T-helper 1 cell treated with Interleukin-12 subunit alpha and Interleukin-12 subunit beta and Interleukin-4 antibody, amounts not matched to agents 30 μg/mL and 1 μg/mL, for 36 hours (primary cell): ENCODE measurements at regions not wholly inside any gene's neighbourhood (a gene's known extent, or its start where the extent isn't known, plus 50 kb on each side); places are given as distances from the start of the nearest gene placed in this dataset.

ENCODE experiments used
- H3K27ac Mint-ChIP-seq: one replicate; pipeline ENCODE4 v1.8.0; 2021; ENCODE audit warnings: mild to moderate bottlenecking, mixed read lengths
- H3K27me3 Mint-ChIP-seq: one replicate; pipeline ENCODE4 v1.8.0; 2021; ENCODE audit warnings: low read depth, mixed read lengths
- H3K36me3 Mint-ChIP-seq: one replicate; pipeline ENCODE4 v1.8.0; 2021; ENCODE audit warnings: low read depth, mixed read lengths
- H3K4me1 Mint-ChIP-seq: one replicate; pipeline ENCODE4 v1.8.0; 2021; ENCODE audit warnings: low read depth, mixed read lengths
- H3K4me3 Mint-ChIP-seq: one replicate; pipeline ENCODE4 v1.8.0; 2021; ENCODE audit warnings: mild to moderate bottlenecking, moderate library complexity, mixed read lengths
- H3K9me3 Mint-ChIP-seq: one replicate; pipeline ENCODE4 v1.8.0; 2021; ENCODE audit warnings: mixed read lengths

DNA sequence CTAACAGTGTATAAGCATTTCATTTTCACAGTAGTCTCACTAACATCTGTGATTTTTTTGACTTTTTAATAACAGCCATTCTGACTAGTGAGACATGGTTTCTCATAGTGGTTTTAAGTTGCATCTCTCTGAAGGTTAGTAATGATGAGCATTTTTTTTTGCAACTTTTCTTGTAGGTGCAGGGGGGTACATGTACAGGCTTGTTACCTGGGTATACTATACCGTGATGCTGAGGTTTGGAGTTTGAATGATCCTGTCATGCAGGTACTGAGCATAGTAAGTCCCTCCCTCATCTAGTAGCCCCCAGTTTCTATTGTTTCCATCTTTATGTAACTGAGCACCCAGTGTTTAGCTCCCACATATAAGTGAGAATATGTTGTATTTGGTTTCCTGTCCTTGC lies 444.6 kb upstream of the DAB2 start:
- Mint-ChIP-seq H3K27ac (no peak overlapping the region), H3K9me3 (peaks cover 6% of the 10 kb centered on the region), H3K36me3 (no peaks in the 10 kb centered on the region), H3K27me3 (no peaks in the 10 kb centered on the region), H3K4me1 (no peaks in the 10 kb centered on the region), H3K4me3 (no peak overlapping the region)

DNA sequence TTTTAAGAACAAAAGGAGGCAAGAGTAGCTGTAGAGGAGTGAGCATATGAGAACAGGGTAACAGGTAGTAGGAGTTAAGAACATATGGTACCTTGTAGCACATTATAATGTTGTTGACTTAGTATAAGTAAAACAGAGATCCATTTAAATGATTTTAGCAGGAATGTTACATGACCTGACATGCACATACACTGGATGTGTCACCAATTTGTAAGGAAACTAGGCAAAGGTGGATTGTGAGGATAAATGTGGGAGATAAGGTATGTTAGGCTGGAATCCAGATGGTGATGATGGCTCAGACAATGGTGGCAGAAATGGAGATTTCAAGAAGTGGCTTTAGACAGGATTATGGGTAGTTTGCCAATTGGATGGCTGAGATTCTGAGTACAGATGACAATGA lies 443.1 kb upstream of the DAB2 start:
- H3K27me3 Mint-ChIP-seq, result no peaks in the 10 kb centered on the region
- peaks cover 6% of the 10 kb centered on the region for H3K9me3 Mint-ChIP-seq
- H3K4me1 Mint-ChIP-seq, result no peaks in the 10 kb centered on the region
- no peaks in the 10 kb centered on the region for H3K36me3 Mint-ChIP-seq
- H3K4me3 Mint-ChIP-seq, result no peak overlapping the region
- no peak overlapping the region for H3K27ac Mint-ChIP-seq

DNA sequence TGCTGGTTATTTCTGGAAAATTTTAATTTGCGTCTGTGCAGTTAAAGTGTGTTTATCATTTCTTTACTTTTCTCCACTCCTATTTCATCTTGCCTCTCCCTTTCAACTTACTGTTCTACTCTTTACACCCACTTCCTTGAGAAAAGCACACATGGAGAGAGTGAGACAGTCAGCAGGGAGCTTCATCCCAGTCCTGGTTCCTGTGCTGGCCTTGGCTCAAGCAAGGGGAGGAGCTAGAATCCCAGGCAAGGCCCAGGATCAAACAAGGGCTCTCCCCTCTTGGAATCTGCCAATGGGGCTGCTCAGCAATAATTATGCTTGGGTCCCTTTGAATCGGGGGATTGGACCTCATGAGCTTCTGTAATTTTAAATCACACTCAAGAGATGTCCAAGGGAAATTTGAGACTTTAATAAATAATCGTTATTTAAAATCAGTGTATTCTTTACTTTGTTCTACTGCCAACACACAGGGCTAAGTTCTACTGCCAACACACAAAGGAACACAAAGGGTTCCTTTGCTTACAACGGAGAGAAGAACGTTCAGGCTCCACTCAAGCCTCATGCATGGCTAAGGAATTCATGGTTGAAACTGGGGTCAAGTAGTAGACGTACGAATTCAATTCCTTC lies 439.3 kb upstream of the DAB2 start:
- H3K36me3 Mint-ChIP-seq, result no peaks in the 10 kb centered on the region
- H3K27ac Mint-ChIP-seq, result no peak overlapping the region
- H3K27me3 Mint-ChIP-seq, result no peaks in the 10 kb centered on the region
- H3K9me3 Mint-ChIP-seq, result no peaks in the 10 kb centered on the region
- no peak overlapping the region for H3K4me3 Mint-ChIP-seq
- no peaks in the 10 kb centered on the region for H3K4me1 Mint-ChIP-seq

DNA sequence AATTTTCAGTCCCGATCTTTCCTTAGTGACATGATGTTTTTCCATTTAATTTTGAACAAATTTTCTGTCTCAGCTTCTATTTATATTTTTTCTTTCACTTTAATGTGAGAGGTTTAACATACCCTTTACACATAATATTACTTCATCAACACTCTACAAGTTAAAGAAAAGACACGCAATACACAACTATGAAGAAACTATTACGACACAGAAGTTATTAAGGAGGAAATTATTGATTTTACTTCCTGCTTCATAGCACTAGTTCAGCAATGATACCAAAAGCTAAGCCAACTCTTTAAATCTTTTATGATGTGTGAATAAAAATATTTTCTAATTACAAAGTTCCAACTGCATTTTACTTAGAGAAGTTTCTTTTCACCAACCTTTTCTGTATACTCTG lies 432.3 kb upstream of the DAB2 start:
- no peaks in the 10 kb centered on the region for H3K36me3 Mint-ChIP-seq
- H3K4me3 Mint-ChIP-seq, result no peak overlapping the region
- H3K27me3 Mint-ChIP-seq, result no peaks in the 10 kb centered on the region
- no peak overlapping the region for H3K27ac Mint-ChIP-seq
- H3K9me3 Mint-ChIP-seq, result no peaks in the 10 kb centered on the region
- H3K4me1 Mint-ChIP-seq, result no peaks in the 10 kb centered on the region

DNA sequence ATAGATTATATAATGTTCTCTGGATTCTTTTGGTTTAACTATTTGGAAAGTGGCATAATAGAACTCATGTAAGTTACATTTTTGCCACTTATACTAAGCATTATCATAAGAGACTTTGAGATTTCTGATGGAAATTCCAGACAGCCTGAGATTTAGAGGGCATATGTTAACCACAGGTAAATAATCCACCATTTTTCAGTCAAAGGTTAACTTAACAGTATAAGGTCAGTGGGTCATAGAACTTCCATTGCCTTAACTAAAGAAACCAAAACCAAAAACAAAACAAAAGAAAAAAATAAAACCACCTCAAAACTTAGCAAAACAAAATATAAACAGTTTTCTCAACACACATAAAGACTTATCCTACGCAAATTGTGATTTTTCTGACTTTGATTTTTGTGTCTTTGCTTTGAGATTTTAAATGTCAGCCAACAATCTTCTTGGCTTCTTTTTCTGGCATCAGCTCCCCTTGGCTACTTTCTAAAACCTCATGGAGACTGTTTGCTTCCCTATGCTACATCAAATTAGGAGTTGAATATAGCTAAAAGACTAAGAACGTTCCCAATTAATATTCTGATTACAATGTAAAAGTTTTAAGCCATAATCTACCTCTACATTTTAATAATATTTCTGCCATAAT lies 430.1 kb upstream of the DAB2 start:
- Mint-ChIP-seq H3K27ac (no peak overlapping the region), H3K4me3 (no peak overlapping the region), H3K4me1 (no peaks in the 10 kb centered on the region), H3K9me3 (no peaks in the 10 kb centered on the region), H3K27me3 (no peaks in the 10 kb centered on the region), H3K36me3 (no peaks in the 10 kb centered on the region)

DNA sequence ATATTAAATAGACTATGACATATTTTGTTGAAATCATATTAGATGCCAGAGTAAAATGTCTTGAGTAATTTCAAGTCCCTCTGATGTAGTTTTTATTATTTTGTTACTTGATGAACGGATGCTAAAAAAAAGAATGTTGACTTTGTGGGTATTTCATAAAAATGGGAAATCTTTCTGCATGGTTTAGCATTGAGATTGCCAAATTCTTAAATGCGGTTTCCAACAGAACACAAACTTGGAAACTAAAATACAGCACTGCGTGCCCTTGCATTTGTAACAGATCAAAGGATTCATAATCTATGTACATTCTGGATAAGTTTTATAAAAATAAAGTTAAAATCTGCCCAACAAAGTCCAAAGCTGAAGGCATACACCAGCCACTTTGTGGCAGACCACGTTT lies 425.5 kb upstream of the DAB2 start:
- Mint-ChIP-seq H3K4me1 (no peaks in the 10 kb centered on the region), H3K9me3 (no peaks in the 10 kb centered on the region), H3K36me3 (no peaks in the 10 kb centered on the region), H3K27ac (no peak overlapping the region), H3K27me3 (no peaks in the 10 kb centered on the region), H3K4me3 (no peak overlapping the region)

DNA sequence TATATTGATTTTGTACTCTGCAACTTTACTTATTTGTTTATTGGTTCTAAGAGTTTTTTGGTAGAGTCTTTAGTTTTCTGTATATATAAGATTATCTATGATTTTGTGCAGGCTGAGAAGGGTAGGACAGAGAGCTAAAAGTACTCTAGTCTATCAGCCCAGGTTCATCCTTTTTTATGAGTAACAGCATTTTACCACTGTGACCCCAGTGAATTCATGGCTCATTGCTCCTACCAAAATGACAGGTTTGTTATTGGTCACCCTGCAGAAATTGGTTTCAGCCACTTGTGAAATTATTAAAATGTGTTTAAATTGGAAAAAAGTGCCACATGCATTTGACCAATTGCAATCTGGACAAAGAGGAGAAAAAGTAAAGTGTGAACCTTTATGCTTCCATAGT lies 421.4 kb upstream of the DAB2 start:
- H3K27me3 Mint-ChIP-seq, result no peaks in the 10 kb centered on the region
- H3K9me3 Mint-ChIP-seq, result no peaks in the 10 kb centered on the region
- H3K4me3 Mint-ChIP-seq, result no peak overlapping the region
- H3K36me3 Mint-ChIP-seq, result no peaks in the 10 kb centered on the region
- no peaks in the 10 kb centered on the region for H3K4me1 Mint-ChIP-seq
- no peak overlapping the region for H3K27ac Mint-ChIP-seq

DNA sequence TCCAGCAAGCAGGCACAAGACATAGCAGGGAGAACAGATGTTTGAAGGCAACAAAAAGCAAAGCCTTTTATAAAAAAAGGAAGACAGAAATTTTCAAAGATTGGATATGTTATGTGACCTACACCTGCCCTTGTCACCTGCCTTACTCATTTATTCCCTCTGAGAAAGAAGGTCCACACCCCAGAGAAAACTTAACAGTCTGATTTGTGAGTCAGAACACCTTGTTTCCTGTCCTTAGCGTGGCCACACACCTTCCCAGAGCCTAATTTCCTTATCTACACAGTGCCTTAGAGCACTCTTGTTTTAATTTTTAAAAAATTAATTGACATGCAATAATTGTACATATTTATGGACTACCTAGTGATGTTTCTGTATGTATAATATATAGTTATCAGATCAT lies 419.0 kb upstream of the DAB2 start:
- no peak overlapping the region for H3K4me3 Mint-ChIP-seq
- no peaks in the 10 kb centered on the region for H3K27me3 Mint-ChIP-seq
- no peaks in the 10 kb centered on the region for H3K36me3 Mint-ChIP-seq
- H3K4me1 Mint-ChIP-seq, result no peaks in the 10 kb centered on the region
- H3K9me3 Mint-ChIP-seq, result peaks cover 2% of the 10 kb centered on the region
- H3K27ac Mint-ChIP-seq, result no peak overlapping the region

DNA sequence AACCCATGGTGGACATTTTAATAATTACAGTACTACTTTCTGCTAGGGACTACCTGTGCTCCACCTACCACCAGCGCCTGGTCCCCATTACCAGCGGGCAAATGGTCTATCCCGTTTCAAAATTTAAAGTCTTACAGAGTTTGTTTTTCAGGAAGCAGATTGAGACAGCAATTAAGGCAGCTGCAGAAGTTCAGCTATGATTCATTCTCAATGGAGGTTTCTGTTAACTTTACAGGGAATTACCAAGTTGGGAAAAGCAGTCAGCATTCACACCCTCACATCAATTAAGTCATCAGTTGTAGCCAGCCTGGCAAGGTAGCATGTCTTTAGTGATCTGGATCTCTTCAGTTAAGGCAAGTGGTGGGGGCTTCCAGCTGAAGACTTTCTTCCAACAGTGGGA lies 410.6 kb upstream of the DAB2 start:
- H3K27me3 Mint-ChIP-seq, result no peaks in the 10 kb centered on the region
- no peak overlapping the region for H3K4me3 Mint-ChIP-seq
- no peaks in the 10 kb centered on the region for H3K4me1 Mint-ChIP-seq
- H3K9me3 Mint-ChIP-seq, result peaks cover 5% of the 10 kb centered on the region
- no peak overlapping the region for H3K27ac Mint-ChIP-seq
- no peaks in the 10 kb centered on the region for H3K36me3 Mint-ChIP-seq

DNA sequence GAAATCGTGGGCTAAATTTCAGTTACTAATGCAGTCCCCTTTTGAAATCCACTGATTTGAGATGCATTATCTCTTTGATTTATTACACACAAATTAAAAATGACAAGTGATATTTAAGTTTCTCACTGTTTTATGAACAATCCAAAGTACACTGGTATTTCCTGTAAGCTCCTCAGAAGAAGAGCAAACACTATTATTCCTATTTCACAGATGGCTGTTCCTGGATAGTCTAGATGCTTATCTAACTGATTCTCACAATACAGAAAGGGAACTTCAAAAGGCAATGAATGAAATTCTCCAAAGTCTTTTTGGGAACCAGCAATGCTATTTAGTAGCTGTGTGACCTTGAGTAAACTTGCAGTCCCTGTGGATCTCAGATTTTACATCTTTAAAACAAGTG lies 404.7 kb upstream of the DAB2 start:
- Mint-ChIP-seq H3K4me1 (no peaks in the 10 kb centered on the region), H3K27me3 (no peaks in the 10 kb centered on the region), H3K36me3 (no peaks in the 10 kb centered on the region), H3K27ac (no peak overlapping the region), H3K9me3 (no peaks in the 10 kb centered on the region), H3K4me3 (no peak overlapping the region)

DNA sequence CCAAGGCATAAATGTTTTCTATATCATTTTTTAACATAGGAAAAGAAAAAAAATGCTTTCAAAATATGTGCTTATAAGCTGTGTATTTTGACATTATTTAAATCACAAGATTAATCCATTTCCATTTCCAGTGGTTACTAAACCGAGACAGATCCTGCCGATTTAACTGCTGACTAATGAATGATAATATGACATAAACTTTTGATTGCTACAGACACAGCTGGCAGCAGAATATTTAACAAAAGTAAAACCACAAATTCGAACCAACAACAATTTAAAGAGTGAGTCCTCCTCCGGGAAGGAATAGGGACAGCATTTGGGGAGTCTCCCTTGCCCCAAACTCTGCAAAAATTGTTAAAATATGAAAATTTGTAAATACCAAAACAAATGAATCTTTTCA lies 401.3 kb upstream of the DAB2 start:
- no peak overlapping the region for H3K4me3 Mint-ChIP-seq
- no peaks in the 10 kb centered on the region for H3K4me1 Mint-ChIP-seq
- H3K9me3 Mint-ChIP-seq, result no peaks in the 10 kb centered on the region
- no peaks in the 10 kb centered on the region for H3K36me3 Mint-ChIP-seq
- H3K27ac Mint-ChIP-seq, result no peak overlapping the region
- H3K27me3 Mint-ChIP-seq, result no peaks in the 10 kb centered on the region

DNA sequence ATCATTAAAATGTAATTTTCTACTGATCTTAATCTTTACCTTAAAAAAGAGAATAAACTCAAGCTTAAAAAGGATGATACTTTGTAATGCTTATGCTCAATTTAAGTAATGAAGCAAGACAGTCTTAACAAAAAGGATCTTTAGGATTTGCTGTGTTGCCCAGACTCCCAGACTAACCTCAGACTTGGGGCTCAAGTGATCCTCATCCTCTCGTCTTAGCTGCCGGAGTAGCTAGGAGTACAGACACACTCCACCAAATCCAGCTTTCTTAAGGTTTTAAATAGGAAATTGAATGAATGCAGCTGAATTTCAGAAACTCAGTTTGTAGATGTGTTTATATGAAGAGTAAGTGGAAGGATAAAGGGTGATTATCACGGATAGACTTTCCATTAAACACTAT lies 400.5 kb upstream of the DAB2 start:
- Mint-ChIP-seq H3K27ac (no peak overlapping the region), H3K9me3 (no peaks in the 10 kb centered on the region), H3K27me3 (no peaks in the 10 kb centered on the region), H3K4me3 (no peak overlapping the region), H3K36me3 (no peaks in the 10 kb centered on the region), H3K4me1 (no peaks in the 10 kb centered on the region)

DNA sequence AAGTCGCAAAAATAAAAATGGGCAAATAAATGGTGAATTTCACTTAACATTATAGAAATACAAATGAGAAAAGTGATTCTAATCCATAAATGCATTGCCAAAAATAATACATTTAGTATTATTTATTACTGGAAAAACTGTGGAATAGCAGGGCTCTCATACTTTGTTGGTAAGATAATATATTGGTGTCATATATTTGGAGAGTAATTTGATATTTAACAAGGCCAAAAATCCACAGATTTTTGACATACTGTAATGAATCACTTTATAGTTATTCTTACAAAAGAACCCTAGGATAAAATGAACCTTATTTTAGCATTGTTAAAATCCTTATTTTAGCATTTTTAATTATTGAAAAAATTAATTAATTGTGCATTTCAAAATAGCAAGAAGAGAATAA lies 397.2 kb upstream of the DAB2 start:
- Mint-ChIP-seq H3K9me3 (no peaks in the 10 kb centered on the region), H3K27me3 (no peaks in the 10 kb centered on the region), H3K27ac (no peak overlapping the region), H3K4me1 (no peaks in the 10 kb centered on the region), H3K36me3 (no peaks in the 10 kb centered on the region), H3K4me3 (no peak overlapping the region)

DNA sequence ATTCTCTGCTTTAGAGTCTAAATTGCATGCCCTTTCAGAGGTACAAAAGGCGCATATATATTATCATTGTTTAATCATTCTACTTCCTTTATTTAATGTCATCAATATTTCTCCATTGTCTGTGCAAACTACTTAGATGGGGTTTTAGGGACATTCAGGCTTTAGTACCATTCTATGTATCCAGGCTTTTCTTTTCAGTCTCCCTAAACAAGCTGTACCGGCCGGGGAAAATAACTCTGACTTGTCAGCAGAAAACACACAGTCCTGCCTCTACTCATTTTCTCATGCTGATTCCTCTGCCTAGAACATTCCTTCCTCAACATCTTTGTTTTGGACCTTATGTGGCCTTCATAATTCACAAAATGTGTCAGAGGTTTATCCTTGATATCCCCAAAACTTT lies 392.1 kb upstream of the DAB2 start:
- no peaks in the 10 kb centered on the region for H3K9me3 Mint-ChIP-seq
- H3K4me3 Mint-ChIP-seq, result no peak overlapping the region
- no peaks in the 10 kb centered on the region for H3K4me1 Mint-ChIP-seq
- no peaks in the 10 kb centered on the region for H3K36me3 Mint-ChIP-seq
- H3K27me3 Mint-ChIP-seq, result no peaks in the 10 kb centered on the region
- H3K27ac Mint-ChIP-seq, result no peak overlapping the region

DNA sequence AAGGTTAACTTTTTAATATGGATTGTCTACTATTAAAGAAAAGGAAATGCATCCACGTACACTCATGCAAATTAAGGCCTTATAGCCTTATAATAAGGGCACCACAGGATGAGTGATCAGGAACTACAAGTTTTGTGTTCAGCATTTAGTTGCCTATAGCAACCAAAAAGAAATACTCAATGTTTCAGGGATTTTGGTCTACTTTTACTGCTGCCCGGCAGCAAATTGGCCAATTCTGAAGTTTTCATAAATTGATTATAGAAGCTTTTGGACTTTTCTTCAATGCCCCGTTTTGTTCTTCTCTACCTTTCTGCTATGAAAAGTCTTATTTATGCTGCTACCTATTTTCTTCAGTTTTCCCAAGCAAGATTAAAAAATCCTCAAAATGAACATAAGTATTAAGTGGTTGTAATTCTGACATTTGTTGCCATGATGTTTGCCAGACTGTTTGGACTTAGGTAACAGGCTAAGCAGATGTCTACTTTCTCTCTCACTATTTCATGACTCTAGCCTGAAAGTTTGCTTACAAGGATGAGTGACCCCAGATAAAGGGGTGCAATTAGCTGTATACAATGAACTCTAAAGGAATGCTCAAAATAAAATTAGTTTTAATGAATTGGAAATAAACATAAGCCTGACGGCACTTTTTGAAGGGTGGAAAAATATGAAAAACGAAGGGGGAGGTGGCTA lies 391.5 kb upstream of the DAB2 start:
- Mint-ChIP-seq H3K27ac (no peak overlapping the region), H3K36me3 (no peaks in the 10 kb centered on the region), H3K9me3 (no peaks in the 10 kb centered on the region), H3K27me3 (no peaks in the 10 kb centered on the region), H3K4me1 (no peaks in the 10 kb centered on the region), H3K4me3 (no peak overlapping the region)
